ENCODE measurements at regions not wholly inside any gene's neighbourhood (a gene's known extent, or its start where the extent isn't known, plus 50 kb on each side); places are given as distances from the start of the nearest gene placed in this dataset.
"Not testable (repeated sequence)": the region's sequence is repeated elsewhere in the genome, so short reads cannot be mapped to it uniquely, and the experiment has no call there.

- no peak for DNase-seq (ENCODE audit: low spot score)
Measured at GRCh38 chr13:91025442-91025841, 322.0 kb upstream of the MIR17HG start.

- no peak for DNase-seq (ENCODE audit: low spot score)
Measured at GRCh38 chr13:91031508-91031907, 316.0 kb upstream of the MIR17HG start.

- no peak for DNase-seq (ENCODE audit: low spot score)
Measured at GRCh38 chr13:91032104-91032503, 315.4 kb upstream of the MIR17HG start.

GRCh38 chr13:91036886-91037285, 310.6 kb upstream of the MIR17HG start:
- no peak for DNase-seq (ENCODE audit: low spot score)

GRCh38 chr13:91042870-91043269, 304.6 kb upstream of the MIR17HG start:
- DNase-seq (ENCODE audit: low spot score) = no peak

GRCh38 chr13:91045351-91046034, 302.0 kb upstream of the MIR17HG start:
- DNase-seq (ENCODE audit: low spot score) = no peak

GRCh38 chr13:91046715-91047327, 300.7 kb upstream of the MIR17HG start:
- DNase-seq (ENCODE audit: low spot score) = no peak

GRCh38 chr13:91050970-91051369, 296.5 kb upstream of the MIR17HG start:
- no peak for DNase-seq (ENCODE audit: low spot score)

GRCh38 chr13:91052876-91053275, 294.6 kb upstream of the MIR17HG start:
- DNase-seq (ENCODE audit: low spot score) = no peak

GRCh38 chr13:91053318-91054065, 294.0 kb upstream of the MIR17HG start:
- no peak for DNase-seq (ENCODE audit: low spot score)

GRCh38 chr13:91054902-91055301, 292.6 kb upstream of the MIR17HG start:
- DNase-seq (ENCODE audit: low spot score) = no peak

GRCh38 chr13:91056746-91057145, 290.7 kb upstream of the MIR17HG start:
- DNase-seq (ENCODE audit: low spot score) = no peak

GRCh38 chr13:91057507-91057906, 290.0 kb upstream of the MIR17HG start:
- DNase-seq (ENCODE audit: low spot score) = not testable (repeated sequence)

- DNase-seq (ENCODE audit: low spot score) = no peak
Measured at GRCh38 chr13:91058066-91058465, 289.4 kb upstream of the MIR17HG start.

- no peak for DNase-seq (ENCODE audit: low spot score)
Measured at GRCh38 chr13:91058919-91059318, 288.6 kb upstream of the MIR17HG start.

- no peak for DNase-seq (ENCODE audit: low spot score)
Measured at GRCh38 chr13:91066745-91067144, 280.7 kb upstream of the MIR17HG start.

- no peak for DNase-seq (ENCODE audit: low spot score)
Measured at GRCh38 chr13:91072486-91072885, 275.0 kb upstream of the MIR17HG start.

GRCh38 chr13:91074091-91074490, 273.4 kb upstream of the MIR17HG start:
- DNase-seq (ENCODE audit: low spot score) = no peak

- DNase-seq (ENCODE audit: low spot score) = no peak
Measured at GRCh38 chr13:91076830-91077229, 270.7 kb upstream of the MIR17HG start.

- DNase-seq (ENCODE audit: low spot score) = no peak
Measured at GRCh38 chr13:91078093-91078679, 269.3 kb upstream of the MIR17HG start.

- DNase-seq (ENCODE audit: low spot score) = no peak
Measured at GRCh38 chr13:91079176-91079575, 268.3 kb upstream of the MIR17HG start.

GRCh38 chr13:91085127-91085526, 262.4 kb upstream of the MIR17HG start:
- DNase-seq (ENCODE audit: low spot score) = no peak

All from ecto neural progenitor cell (in vitro differentiated cells).